ENCODE measurements at regions not wholly inside any gene's neighbourhood (a gene's known extent, or its start where the extent isn't known, plus 50 kb on each side); places are given as distances from the start of the nearest gene placed in this dataset.

DNA sequence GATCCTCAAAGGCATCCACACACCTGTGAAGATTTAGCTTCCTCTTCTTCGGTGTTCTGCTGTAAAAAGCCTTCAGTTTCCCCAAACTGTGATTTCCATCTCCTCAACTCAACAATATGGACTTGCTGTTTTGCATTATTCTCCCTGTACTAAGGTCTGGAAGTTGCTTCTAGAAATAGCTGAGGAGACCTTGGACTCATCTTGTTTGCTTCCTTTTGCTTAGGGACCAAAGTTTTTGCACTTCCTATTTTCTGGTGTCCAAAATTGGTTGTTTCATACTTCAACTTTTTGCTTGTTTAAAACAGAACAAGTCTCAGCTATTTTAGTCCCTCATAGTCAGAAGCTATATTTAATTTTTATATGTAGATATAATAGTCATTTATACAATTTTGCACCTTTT lies 201.9 kb upstream of the COPS8 start:
- Mint-ChIP-seq H3K27me3 (peaks cover 6 to 25% (median 20%) of the 10 kb centered on the region in 3 donors), H3K4me1 (no peaks in the 10 kb centered on the region), H3K27ac (no peak overlapping the region), H3K4me3 (no peak overlapping the region), H3K9me3 (peaks cover 0 to 2% (median 0%) of the 10 kb centered on the region in 7 donors), H3K36me3 (no peaks in the 10 kb centered on the region)
- DNase-seq, result no peak
- ATAC-seq (ENCODE audit: low read depth in 2 of 2), result no peak

DNA sequence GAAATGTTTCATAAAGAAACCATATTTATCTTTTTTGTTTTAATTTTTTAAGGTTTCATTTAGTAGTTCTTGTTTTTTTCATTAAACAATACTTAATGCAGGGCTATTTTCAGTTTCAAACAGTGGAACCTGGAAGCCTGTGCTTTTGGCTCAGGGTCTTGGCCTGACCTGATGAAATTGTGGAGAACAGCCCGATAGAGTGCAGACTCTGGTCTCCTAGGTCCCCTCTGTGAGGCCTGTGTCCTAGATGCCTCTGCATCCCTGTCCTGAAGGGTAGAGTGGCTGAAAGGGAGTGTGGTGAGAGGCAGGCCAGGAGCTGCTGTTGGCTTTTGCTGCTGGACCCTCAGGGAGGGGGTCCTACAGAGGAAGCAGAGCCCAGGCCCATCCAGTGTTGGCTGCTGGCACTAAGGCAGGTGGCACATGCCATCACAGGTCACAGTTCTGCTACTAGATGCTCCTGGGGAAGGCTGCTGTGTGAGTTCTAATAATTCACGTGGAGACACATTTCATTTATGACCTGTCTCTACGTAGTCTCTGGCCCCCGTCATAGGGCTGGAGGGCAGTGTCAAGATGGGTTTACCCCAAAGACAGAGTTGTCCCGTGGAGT lies 201.0 kb upstream of the COPS8 start:
- Mint-ChIP-seq H3K4me3 (no peak overlapping the region), H3K9me3 (peaks cover 0 to 2% (median 0%) of the 10 kb centered on the region in 7 donors), H3K27me3 (peaks cover 6 to 25% (median 20%) of the 10 kb centered on the region in 3 donors), H3K36me3 (no peaks in the 10 kb centered on the region), H3K27ac (peak overlapping the region in 1 of 6 donors; percentile 29), H3K4me1 (no peaks in the 10 kb centered on the region)
- no peak for ATAC-seq (ENCODE audit: low read depth in 2 of 2)
- no peak for DNase-seq

DNA sequence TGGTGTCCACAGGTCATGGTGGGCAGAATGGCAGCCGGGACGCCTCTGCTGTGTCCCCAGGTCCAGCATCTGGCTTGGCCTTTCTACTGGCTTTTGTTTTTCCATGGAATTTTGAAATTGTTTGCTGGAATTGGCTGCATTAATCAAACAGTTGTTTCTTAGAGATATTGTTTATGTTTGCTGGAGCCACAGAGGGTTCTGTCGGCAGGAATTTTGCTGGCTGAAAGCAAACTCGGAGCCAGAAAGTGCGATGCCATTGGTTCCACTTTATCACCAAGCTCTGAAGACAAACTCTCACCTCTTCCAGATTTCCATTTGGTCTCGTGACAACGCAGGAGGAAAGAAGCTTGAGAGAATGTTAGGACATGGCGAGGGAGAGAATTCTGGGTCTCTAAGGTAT lies 199.2 kb upstream of the COPS8 start:
- Mint-ChIP-seq H3K4me3 (no peak overlapping the region), H3K36me3 (no peaks in the 10 kb centered on the region), H3K27me3 (peaks cover 6 to 20% (median 18%) of the 10 kb centered on the region in 3 donors), H3K27ac (no peak overlapping the region), H3K4me1 (no peaks in the 10 kb centered on the region), H3K9me3 (peaks cover 0 to 6% (median 0%) of the 10 kb centered on the region in 7 donors)
- ATAC-seq (ENCODE audit: low read depth in 2 of 2) (no peak), DNase-seq (no peak)

DNA sequence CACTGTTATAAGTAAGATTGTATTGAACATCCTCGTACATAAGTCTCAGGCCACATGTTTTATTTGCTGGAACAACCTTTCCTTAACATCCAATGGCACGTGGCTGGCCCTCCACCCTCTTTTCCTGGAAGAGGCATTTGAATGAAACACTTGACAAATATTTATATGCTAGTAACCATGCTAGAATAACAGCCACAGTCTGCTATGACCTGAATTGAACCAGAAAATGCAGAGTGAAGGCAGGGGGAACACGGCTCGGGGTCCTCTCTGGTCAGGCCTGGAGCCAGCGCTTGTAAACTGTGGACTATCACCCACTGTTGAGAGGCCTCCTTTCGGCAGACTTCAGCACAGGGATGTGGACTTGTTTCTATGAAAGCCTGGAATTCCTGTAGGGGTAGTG lies 198.2 kb upstream of the COPS8 start:
- Mint-ChIP-seq H3K27ac (no peak overlapping the region), H3K4me1 (no peaks in the 10 kb centered on the region), H3K27me3 (peaks cover 6 to 15% (median 11%) of the 10 kb centered on the region in 3 donors), H3K4me3 (no peak overlapping the region), H3K36me3 (no peaks in the 10 kb centered on the region), H3K9me3 (peaks cover 0 to 6% (median 0%) of the 10 kb centered on the region in 7 donors)
- no peak for DNase-seq
- ATAC-seq (ENCODE audit: low read depth in 2 of 2), result no peak

DNA sequence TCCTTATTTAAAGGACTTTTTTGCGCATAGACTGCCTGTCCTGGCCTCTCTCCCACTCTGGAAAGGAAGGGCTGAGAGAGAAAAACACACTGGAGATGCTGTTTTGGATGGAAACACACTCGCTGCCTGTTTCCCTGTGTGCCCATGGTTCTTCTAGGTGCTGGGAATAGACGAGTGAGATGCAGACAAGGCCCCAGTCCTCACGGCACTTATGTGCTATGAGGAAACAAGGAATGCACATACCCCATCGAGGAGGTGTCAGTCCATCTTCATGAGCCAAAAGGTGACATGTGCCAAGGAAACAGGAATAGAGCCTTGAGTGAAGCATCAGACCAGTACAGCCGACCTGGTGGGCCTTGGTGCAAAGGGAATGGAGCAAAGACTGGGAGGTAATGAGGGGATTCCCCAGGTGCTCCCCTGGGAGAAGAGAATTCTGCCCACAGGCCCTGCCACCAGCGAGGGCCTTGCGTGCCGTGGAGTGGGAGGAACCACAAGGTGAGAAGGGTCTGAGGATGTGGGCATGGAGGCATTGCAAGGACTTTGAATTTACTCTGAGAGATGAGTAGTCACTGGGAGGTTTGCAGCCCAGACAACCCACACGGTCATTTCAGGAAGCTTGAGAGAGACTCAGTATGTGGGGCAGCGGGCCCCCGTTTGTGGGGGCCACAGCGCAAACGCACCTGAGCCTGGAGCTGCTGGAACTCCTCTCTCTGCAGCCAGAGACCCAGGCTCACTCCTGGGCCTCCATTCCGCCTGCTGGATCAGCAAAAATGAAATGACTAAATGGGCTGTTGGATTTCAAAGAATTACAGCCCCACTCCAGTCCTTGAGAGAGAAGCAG lies 197.5 kb upstream of the COPS8 start:
- no peak overlapping the region for H3K4me3 Mint-ChIP-seq
- no peaks in the 10 kb centered on the region for H3K36me3 Mint-ChIP-seq
- DNase-seq (no peak), ATAC-seq (ENCODE audit: low read depth in 2 of 2) (no peak)
- peaks cover 0 to 6% (median 0%) of the 10 kb centered on the region in 7 donors for H3K9me3 Mint-ChIP-seq
- peaks cover 6 to 11% (median 8%) of the 10 kb centered on the region in 3 donors for H3K27me3 Mint-ChIP-seq
- H3K4me1 Mint-ChIP-seq, result no peaks in the 10 kb centered on the region
- peak overlapping the region in 1 of 6 donors; percentile 60 for H3K27ac Mint-ChIP-seq

DNA sequence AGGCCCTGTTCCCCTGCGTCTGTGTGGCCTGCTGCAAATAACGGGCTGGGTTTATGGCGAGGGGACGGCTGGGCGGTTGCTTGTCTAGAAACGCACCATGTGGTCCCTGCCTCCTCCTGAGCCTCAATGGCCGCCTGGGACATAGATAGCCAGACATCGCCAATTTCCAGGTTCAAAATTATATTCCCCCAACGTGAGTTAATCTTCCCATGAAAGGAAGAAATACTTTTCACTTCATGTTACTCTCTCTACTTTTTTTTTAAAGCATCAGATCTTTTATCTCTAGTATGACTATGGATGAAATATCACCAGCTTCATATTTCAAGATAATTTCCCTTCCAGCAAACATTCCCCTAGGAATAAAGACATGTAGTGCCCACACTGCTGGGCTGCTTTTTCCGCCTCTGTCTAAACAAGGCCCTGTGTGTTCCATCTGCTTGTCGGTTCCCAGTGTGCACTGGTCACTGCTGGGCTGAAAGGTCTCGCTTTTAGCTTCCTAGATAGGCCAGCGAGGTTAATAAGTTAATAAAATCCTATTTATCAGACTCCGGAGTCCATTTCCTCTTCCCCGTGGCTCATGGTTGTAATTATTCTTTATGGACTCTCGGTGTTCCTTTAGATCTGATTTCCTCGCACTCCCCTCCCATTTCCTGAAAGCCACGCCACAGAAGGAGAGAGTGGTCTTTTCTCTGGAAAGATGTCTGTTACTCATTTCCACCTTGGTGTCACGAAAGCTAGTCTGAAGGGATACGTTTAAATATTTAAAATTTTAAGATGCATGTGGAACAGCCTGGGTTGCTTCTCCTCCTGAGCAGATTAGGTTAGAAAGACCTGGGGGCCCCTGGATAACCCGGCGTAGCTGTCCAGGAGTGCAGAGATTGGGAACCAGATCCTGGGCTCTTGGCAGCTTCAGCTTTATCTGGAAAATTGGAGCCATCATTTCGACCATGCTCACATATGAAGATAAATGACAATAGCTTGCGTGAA lies 196.6 kb upstream of the COPS8 start:
- no peak overlapping the region for H3K4me3 Mint-ChIP-seq
- H3K27me3 Mint-ChIP-seq, result peaks cover 6 to 11% (median 8%) of the 10 kb centered on the region in 3 donors
- no peak overlapping the region for H3K27ac Mint-ChIP-seq
- peaks cover 0 to 6% (median 0%) of the 10 kb centered on the region in 7 donors for H3K9me3 Mint-ChIP-seq
- no peaks in the 10 kb centered on the region for H3K36me3 Mint-ChIP-seq
- ATAC-seq (ENCODE audit: low read depth in 2 of 2), result no peak
- DNase-seq, result no peak
- H3K4me1 Mint-ChIP-seq, result no peaks in the 10 kb centered on the region

DNA sequence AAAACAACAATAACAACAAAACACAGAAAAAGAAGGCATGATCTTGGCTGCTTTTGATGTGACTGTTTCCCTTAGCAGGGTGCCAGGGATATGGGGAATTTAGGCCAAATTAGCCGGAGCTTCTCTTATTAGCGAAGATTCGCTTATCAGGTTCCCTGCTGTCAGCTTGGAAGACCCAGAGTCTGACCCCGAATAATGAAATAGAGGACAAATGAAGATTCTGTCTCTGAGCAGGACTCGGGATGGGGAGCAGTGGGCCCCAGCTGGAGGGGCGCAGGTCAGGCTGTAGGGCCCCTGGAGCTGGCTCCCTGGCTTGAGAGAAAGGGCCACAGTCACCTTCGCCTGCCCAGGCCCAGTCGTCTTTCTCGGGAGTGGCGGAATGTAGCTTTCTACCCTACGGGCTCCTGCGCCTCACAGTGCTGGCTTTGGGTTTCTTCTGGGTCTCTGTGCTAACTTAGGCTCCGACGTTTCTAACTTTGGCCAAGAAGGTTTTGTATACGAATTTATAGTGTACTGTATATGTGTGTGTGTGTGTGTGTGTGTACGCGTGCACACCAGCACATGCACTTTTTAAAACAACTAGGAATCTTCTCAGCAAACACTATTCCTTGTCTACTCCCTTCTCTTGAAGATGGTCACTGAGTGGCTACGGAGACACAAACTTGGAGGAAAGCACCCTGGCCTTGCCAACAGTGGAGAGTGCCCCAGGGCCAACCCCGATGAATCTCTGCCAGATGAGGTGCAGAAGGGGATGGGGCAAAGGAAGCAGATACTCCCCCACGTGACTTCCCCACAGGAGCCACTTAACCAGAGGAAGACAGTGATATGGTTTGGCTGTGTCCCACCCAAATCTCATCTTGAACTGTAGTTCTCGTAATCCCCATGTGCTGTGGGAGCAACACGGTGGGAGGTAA lies 195.6 kb upstream of the COPS8 start:
- Mint-ChIP-seq H3K9me3 (peaks cover 0 to 6% (median 0%) of the 10 kb centered on the region in 7 donors), H3K4me3 (no peak overlapping the region)

DNA sequence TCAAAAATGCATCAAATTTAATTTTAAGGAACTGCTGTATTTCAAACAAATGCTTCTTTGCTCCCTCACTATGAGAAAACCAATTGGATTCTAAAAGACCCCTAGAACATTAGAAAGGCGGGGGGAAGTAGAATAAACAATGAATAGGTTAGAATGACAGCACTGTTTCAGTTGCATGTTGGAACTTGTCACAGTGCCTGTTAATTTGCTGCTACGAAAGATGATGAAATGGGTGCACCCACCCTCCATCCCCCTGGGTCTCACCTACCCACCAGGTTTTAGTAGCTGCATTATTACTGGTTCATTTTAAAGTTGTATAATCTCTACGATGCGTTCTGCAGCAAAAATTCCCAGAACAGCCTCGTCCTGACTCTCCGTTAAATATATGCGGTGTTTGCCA lies 193.0 kb upstream of the COPS8 start:
- Mint-ChIP-seq H3K27me3 (peaks cover 0 to 3% (median 0%) of the 10 kb centered on the region in 3 donors), H3K27ac (no peak overlapping the region), H3K36me3 (no peaks in the 10 kb centered on the region), H3K4me3 (no peak overlapping the region), H3K4me1 (no peaks in the 10 kb centered on the region), H3K9me3 (peaks cover 0 to 6% (median 0%) of the 10 kb centered on the region in 7 donors)
- DNase-seq (no peak), ATAC-seq (ENCODE audit: low read depth in 2 of 2) (no peak)

More for the DNA sequence above, 195.6 kb upstream of the COPS8 start:
- DNase-seq (no peak), ATAC-seq (ENCODE audit: low read depth in 2 of 2) (no peak)
- no peaks in the 10 kb centered on the region for H3K4me1 Mint-ChIP-seq
- H3K36me3 Mint-ChIP-seq, result no peaks in the 10 kb centered on the region
- H3K27ac Mint-ChIP-seq, result peak overlapping the region in 1 of 6 donors; percentile 20
- peaks cover 7 to 8% (median 7%) of the 10 kb centered on the region in 3 donors for H3K27me3 Mint-ChIP-seq

DNA sequence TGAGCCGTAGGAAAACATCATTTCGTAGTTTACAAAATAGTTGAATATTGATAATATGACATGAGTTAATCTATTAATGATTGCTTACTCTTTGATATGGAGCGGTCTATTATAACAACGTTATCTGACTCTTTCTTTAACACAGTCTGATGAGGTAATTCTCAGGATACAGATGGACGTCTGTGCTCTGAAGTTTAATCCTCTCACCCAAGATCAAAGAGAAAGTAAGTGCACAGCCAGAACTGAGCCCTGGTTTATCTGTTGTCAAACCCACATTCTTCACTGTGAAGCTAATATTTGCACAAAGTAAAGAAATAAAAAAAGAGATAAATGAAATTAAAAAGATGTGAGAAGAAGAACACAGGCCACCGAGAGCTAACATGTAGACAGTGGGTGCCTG lies 190.9 kb upstream of the COPS8 start:
- DNase-seq (no peak), ATAC-seq (ENCODE audit: low read depth in 2 of 2) (no peak)
- no peak overlapping the region for H3K27ac Mint-ChIP-seq
- H3K36me3 Mint-ChIP-seq, result no peaks in the 10 kb centered on the region
- peaks cover 0 to 8% (median 0%) of the 10 kb centered on the region in 3 donors for H3K27me3 Mint-ChIP-seq
- H3K4me3 Mint-ChIP-seq, result no peak overlapping the region
- H3K9me3 Mint-ChIP-seq, result peaks cover 0 to 6% (median 0%) of the 10 kb centered on the region in 7 donors
- H3K4me1 Mint-ChIP-seq, result no peaks in the 10 kb centered on the region

DNA sequence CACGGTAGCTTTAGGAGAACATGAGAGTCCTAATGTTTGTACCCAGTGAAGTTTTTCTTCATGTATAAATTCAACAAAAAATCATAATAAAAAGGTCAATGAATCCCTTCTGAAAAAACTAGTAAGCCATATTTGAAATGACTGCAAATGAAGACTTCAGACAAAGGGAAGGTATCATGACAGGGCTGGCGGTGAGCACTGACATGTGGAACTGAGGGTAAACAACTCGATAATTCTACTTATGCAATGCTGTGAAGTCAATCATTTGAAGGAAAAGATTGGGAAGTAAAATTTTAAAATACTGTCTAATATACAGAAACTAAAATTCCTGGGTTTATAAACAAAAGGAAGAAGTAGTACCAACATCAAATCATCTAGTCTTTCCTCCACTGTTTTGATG lies 190.2 kb upstream of the COPS8 start:
- no peak overlapping the region for H3K4me3 Mint-ChIP-seq
- ATAC-seq (ENCODE audit: low read depth in 2 of 2) (no peak), DNase-seq (no peak)
- peaks cover 0 to 6% (median 0%) of the 10 kb centered on the region in 7 donors for H3K9me3 Mint-ChIP-seq
- H3K27me3 Mint-ChIP-seq, result peaks cover 3 to 10% (median 5%) of the 10 kb centered on the region in 3 donors
- no peaks in the 10 kb centered on the region for H3K36me3 Mint-ChIP-seq
- H3K27ac Mint-ChIP-seq, result no peak overlapping the region
- no peaks in the 10 kb centered on the region for H3K4me1 Mint-ChIP-seq

DNA sequence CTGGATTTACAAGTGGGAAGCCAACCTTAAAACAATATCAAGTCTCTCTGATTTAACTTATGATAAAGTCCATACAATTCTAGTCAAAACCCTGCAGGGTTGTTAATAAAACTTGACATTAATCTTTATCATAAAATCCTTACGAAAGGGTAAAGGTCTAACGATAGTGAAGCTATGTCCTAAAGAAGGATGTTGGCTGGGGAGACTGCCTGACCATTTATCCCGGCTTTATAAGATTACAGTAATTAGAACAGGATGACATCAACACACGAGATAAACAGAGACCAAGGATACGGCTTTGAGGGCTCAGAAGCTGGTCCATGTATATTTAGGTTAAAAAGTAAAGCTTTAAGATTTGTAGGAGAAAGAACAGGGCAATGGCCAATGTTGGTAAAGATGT lies 189.0 kb upstream of the COPS8 start:
- ATAC-seq (ENCODE audit: low read depth in 2 of 2) (no peak), DNase-seq (no peak)
- Mint-ChIP-seq H3K27me3 (peaks cover 9 to 17% (median 15%) of the 10 kb centered on the region in 3 donors), H3K9me3 (no peaks in the 10 kb centered on the region), H3K4me1 (no peaks in the 10 kb centered on the region), H3K27ac (peak overlapping the region in 1 of 6 donors; percentile 71), H3K36me3 (no peaks in the 10 kb centered on the region), H3K4me3 (no peak overlapping the region)

DNA sequence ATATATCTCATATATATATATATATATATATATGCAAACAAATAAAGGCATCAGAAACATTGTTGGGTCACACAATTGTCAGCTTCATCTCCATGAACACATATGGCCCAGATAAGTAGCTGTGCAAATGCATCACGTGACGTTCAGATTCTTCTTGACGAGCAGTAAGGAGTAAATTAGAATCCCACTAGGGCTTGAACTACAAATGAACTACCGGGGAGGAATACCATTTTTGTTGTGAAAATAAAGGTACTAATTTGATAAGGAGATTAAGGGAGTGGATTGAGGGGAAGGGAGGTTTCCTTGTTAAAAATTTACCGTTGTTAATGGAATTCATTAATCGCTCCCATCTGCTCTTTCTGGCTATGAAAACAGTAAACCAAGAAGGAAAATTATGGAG lies 186.5 kb upstream of the COPS8 start:
- peaks cover 11 to 21% (median 18%) of the 10 kb centered on the region in 3 donors for H3K27me3 Mint-ChIP-seq
- ATAC-seq (ENCODE audit: low read depth in 2 of 2) (no peak), DNase-seq (no peak)
- no peaks in the 10 kb centered on the region for H3K4me1 Mint-ChIP-seq
- no peaks in the 10 kb centered on the region for H3K9me3 Mint-ChIP-seq
- H3K27ac Mint-ChIP-seq, result no peak overlapping the region
- no peaks in the 10 kb centered on the region for H3K36me3 Mint-ChIP-seq
- H3K4me3 Mint-ChIP-seq, result no peak overlapping the region

Data from naive B cell (primary cell).